ENCODE measurements at regions not wholly inside any gene's neighbourhood (a gene's known extent, or its start where the extent isn't known, plus 50 kb on each side); places are given as distances from the start of the nearest gene placed in this dataset. TPM values are rescaled to one million over a fixed set of nuclear protein-coding genes. Genes with fewer than 3 reads are reported as not detected.

- Histone ChIP-seq H3K36me3 (ENCODE audit: insufficient read depth, low read length) (no peaks in the 10 kb centered on the region), H3K4me3 (ENCODE audit: low read length) (no peak overlapping the region)
Observed at GRCh38 chr1:184810735-184811343, 56.2 kb upstream of the EDEM3 start.

GRCh38 chr1:184806296-184806721, 51.7 kb upstream of the EDEM3 start:
- H3K27me3 ChIP-seq (ENCODE audit: control insufficient read depth, insufficient read depth, low read length), result no peaks in the 10 kb centered on the region
- H3K9ac ChIP-seq (ENCODE audit: low read depth, low read length), result no peak overlapping the region
- no peak overlapping the region for H3K4me2 ChIP-seq (ENCODE audit: low read length)
- H3K4me3 ChIP-seq (ENCODE audit: low read length), result no peak overlapping the region
- H3K4me1 ChIP-seq (ENCODE audit: control insufficient read depth, insufficient read depth, low read length), result peaks cover 19% of the 10 kb centered on the region
- H3K36me3 ChIP-seq (ENCODE audit: insufficient read depth, low read length), result no peaks in the 10 kb centered on the region
- no peaks in the 10 kb centered on the region for H3K9me3 ChIP-seq (replicated peaks; ENCODE audit: low read length)

More at GRCh38 chr1:184810735-184811343, 56.2 kb upstream of the EDEM3 start:
- Histone ChIP-seq H3K4me1 (ENCODE audit: control insufficient read depth, insufficient read depth, low read length) (no peaks in the 10 kb centered on the region), H3K9ac (ENCODE audit: low read depth, low read length) (no peak overlapping the region), H3K27me3 (ENCODE audit: control insufficient read depth, insufficient read depth, low read length) (no peaks in the 10 kb centered on the region), H3K9me3 (replicated peaks; ENCODE audit: low read length) (no peaks in the 10 kb centered on the region), H3K4me2 (ENCODE audit: low read length) (no peak overlapping the region)

GRCh38 chr1:184805667-184806295, 51.1 kb upstream of the EDEM3 start:
- Histone ChIP-seq H3K9me3 (replicated peaks; ENCODE audit: low read length) (no peaks in the 10 kb centered on the region), H3K4me1 (ENCODE audit: control insufficient read depth, insufficient read depth, low read length) (peaks cover 20% of the 10 kb centered on the region), H3K9ac (ENCODE audit: low read depth, low read length) (no peak overlapping the region), H3K27me3 (ENCODE audit: control insufficient read depth, insufficient read depth, low read length) (no peaks in the 10 kb centered on the region), H3K4me2 (ENCODE audit: low read length) (no peak overlapping the region), H3K4me3 (ENCODE audit: low read length) (no peak overlapping the region), H3K36me3 (ENCODE audit: insufficient read depth, low read length) (no peaks in the 10 kb centered on the region)

Small RNAs in the stretch of these regions (small RNA-seq; reads per million reads assigned to genes)
- gene RNU7-13P, result not detected
